ENCODE measurements at regions not wholly inside any gene's neighbourhood (a gene's known extent, or its start where the extent isn't known, plus 50 kb on each side); places are given as distances from the start of the nearest gene placed in this dataset.
"Not testable (repeated sequence)": the region's sequence is repeated elsewhere in the genome, so short reads cannot be mapped to it uniquely, and the experiment has no call there.

GRCh38 chr2:154961676-154962075, 263.2 kb downstream of the KCNJ3 start:
- DNase-seq (ENCODE audit: low read depth): no peak
- no peak overlapping the region for H3K4me3 ChIP-seq (ENCODE audit: low read depth, low read length)
- TF ChIP-seq CTCF (IDR thresholded peaks at IDR 0.05; ENCODE audit: low read depth, low read length, missing control alignments): no peak
- in situ Hi-C loops (cut with HindIII; ENCODE audit: low sequenced_read_pairs): no loop called here

- no peak overlapping the region for H3K4me3 ChIP-seq (ENCODE audit: low read depth, low read length)
- no peak for DNase-seq (ENCODE audit: low read depth)
- no peak for TF ChIP-seq CTCF (IDR thresholded peaks at IDR 0.05; ENCODE audit: low read depth, low read length, missing control alignments)
- in situ Hi-C loops (cut with HindIII; ENCODE audit: low sequenced_read_pairs): no loop called here
Measured at GRCh38 chr2:154960802-154961583, 262.5 kb downstream of the KCNJ3 start.

GRCh38 chr2:154952346-154952980, 254.0 kb downstream of the KCNJ3 start:
- in situ Hi-C loops (cut with HindIII; ENCODE audit: low sequenced_read_pairs): no loop called here
- H3K4me3 ChIP-seq (ENCODE audit: low read depth, low read length): no peak overlapping the region
- DNase-seq (ENCODE audit: low read depth): no peak
- no peak for TF ChIP-seq CTCF (IDR thresholded peaks at IDR 0.05; ENCODE audit: low read depth, low read length, missing control alignments)

GRCh38 chr2:154947416-154947815, 248.9 kb downstream of the KCNJ3 start:
- H3K4me3 ChIP-seq (ENCODE audit: low read depth, low read length): not testable (repeated sequence)

GRCh38 chr2:154945984-154946383, 247.5 kb downstream of the KCNJ3 start:
- no peak overlapping the region for H3K4me3 ChIP-seq (ENCODE audit: low read depth, low read length)
- DNase-seq (ENCODE audit: low read depth): no peak
- in situ Hi-C loops (cut with HindIII; ENCODE audit: low sequenced_read_pairs): no loop called here
- no peak for TF ChIP-seq CTCF (IDR thresholded peaks at IDR 0.05; ENCODE audit: low read depth, low read length, missing control alignments)

More at GRCh38 chr2:154947416-154947815, 248.9 kb downstream of the KCNJ3 start:
- DNase-seq (ENCODE audit: low read depth); in situ Hi-C loops (cut with HindIII; ENCODE audit: low sequenced_read_pairs): not testable (repeated sequence)

- H3K4me3 ChIP-seq (ENCODE audit: low read depth, low read length): no peak overlapping the region
- no peak for TF ChIP-seq CTCF (IDR thresholded peaks at IDR 0.05; ENCODE audit: low read depth, low read length, missing control alignments)
- in situ Hi-C loops (cut with HindIII; ENCODE audit: low sequenced_read_pairs): no loop called here
- DNase-seq (ENCODE audit: low read depth): no peak
Measured at GRCh38 chr2:154941379-154941778, 242.9 kb downstream of the KCNJ3 start.

- DNase-seq (ENCODE audit: low read depth): no peak
- TF ChIP-seq CTCF (IDR thresholded peaks at IDR 0.05; ENCODE audit: low read depth, low read length, missing control alignments): no peak
- in situ Hi-C loops (cut with HindIII; ENCODE audit: low sequenced_read_pairs): no loop called here
- no peak overlapping the region for H3K4me3 ChIP-seq (ENCODE audit: low read depth, low read length)
Measured at GRCh38 chr2:154934213-154934612, 235.7 kb downstream of the KCNJ3 start.

Data from astrocyte of the cerebellum (primary cell).